ENCODE measurements at regions not wholly inside any gene's neighbourhood (a gene's known extent, or its start where the extent isn't known, plus 50 kb on each side); places are given as distances from the start of the nearest gene placed in this dataset.

GRCh38 chr12:124188561-124189405 is 106.1 kb upstream of the RFLNA start:
- DNase-seq (ENCODE audit: low read depth): no peak

GRCh38 chr12:124190312-124191023 is 104.4 kb upstream of the RFLNA start:
- no peak for DNase-seq (ENCODE audit: low read depth)

GRCh38 chr12:124191024-124191359 is 103.9 kb upstream of the RFLNA start:
- DNase-seq (ENCODE audit: low read depth): no peak

- DNase-seq (ENCODE audit: low read depth): no peak
Observed at GRCh38 chr12:124191966-124192365, 102.9 kb upstream of the RFLNA start.

- DNase-seq (ENCODE audit: low read depth): no peak
Observed at GRCh38 chr12:124194264-124194892, 100.5 kb upstream of the RFLNA start.

- no peak for DNase-seq (ENCODE audit: low read depth)
Observed at GRCh38 chr12:124194893-124195566, 99.9 kb upstream of the RFLNA start.

GRCh38 chr12:124195567-124195942 is 99.3 kb upstream of the RFLNA start:
- no peak for DNase-seq (ENCODE audit: low read depth)

- no peak for DNase-seq (ENCODE audit: low read depth)
Observed at GRCh38 chr12:124196236-124196635, 98.7 kb upstream of the RFLNA start.

GRCh38 chr12:124201248-124201647 is 93.6 kb upstream of the RFLNA start:
- DNase-seq (ENCODE audit: low read depth): no peak

- no peak for DNase-seq (ENCODE audit: low read depth)
Observed at GRCh38 chr12:124203176-124203575, 91.7 kb upstream of the RFLNA start.

GRCh38 chr12:124205405-124205804 is 89.5 kb upstream of the RFLNA start:
- DNase-seq (ENCODE audit: low read depth): no peak

- no peak for DNase-seq (ENCODE audit: low read depth)
Observed at GRCh38 chr12:124207049-124207448, 87.8 kb upstream of the RFLNA start.

GRCh38 chr12:124207617-124208016 is 87.3 kb upstream of the RFLNA start:
- DNase-seq (ENCODE audit: low read depth): no peak

- no peak for DNase-seq (ENCODE audit: low read depth)
Observed at GRCh38 chr12:124208489-124208888, 86.4 kb upstream of the RFLNA start.

GRCh38 chr12:124210991-124211577 is 83.8 kb upstream of the RFLNA start:
- DNase-seq (ENCODE audit: low read depth): no peak

GRCh38 chr12:124211753-124212152 is 83.1 kb upstream of the RFLNA start:
- DNase-seq (ENCODE audit: low read depth): no peak

- DNase-seq (ENCODE audit: low read depth): no peak
Observed at GRCh38 chr12:124213666-124214347, 81.1 kb upstream of the RFLNA start.

- no peak for DNase-seq (ENCODE audit: low read depth)
Observed at GRCh38 chr12:124214574-124214973, 80.3 kb upstream of the RFLNA start.

GRCh38 chr12:124216966-124217365 is 77.9 kb upstream of the RFLNA start:
- no peak for DNase-seq (ENCODE audit: low read depth)

GRCh38 chr12:124217508-124218242 is 77.2 kb upstream of the RFLNA start:
- no peak for DNase-seq (ENCODE audit: low read depth)

- DNase-seq (ENCODE audit: low read depth): no peak
Observed at GRCh38 chr12:124218243-124218560, 76.7 kb upstream of the RFLNA start.
